Posterior cingulate gyrus (tissue), 11 donors: ENCODE measurements at regions not wholly inside any gene's neighbourhood (a gene's known extent, or its start where the extent isn't known, plus 50 kb on each side); places are given as distances from the start of the nearest gene placed in this dataset.
"Not testable (repeated sequence)": the region's sequence is repeated elsewhere in the genome, so short reads cannot be mapped to it uniquely, and the experiment has no call there.

Experiments
- DNase-seq, 10 donors: peaks; one replicate each; pipeline versions ENCODE4 v3.0.0 to v3.0.0-alpha.2; 2020 to 2021; ENCODE audit warnings: mixed read lengths in 3 of 10
- intact Hi-C: fragments of 100-400 bp; cut with DNase I; formaldehyde crosslinking; loops from one replicate; pipeline ENCODE4 v1.15.1; 2023

- intact Hi-C loops = no loop called here
- DNase-seq = no peak
Measured at GRCh38 chr10:30199376-30200016, 140.1 kb upstream of the JCAD start.

GRCh38 chr10:30197186-30197585 lies 137.8 kb upstream of the JCAD start:
- no peak for DNase-seq
- intact Hi-C loops = no loop called here

- DNase-seq, intact Hi-C loops: not testable (repeated sequence)
Measured at GRCh38 chr10:30196559-30196958, 137.2 kb upstream of the JCAD start.

- intact Hi-C loops = no loop called here
Measured at GRCh38 chr10:30192846-30193608, 133.6 kb upstream of the JCAD start.

GRCh38 chr10:30190577-30191552 lies 131.5 kb upstream of the JCAD start:
- intact Hi-C loops = no loop called here
- no peak for DNase-seq

More at GRCh38 chr10:30192846-30193608, 133.6 kb upstream of the JCAD start:
- no peak for DNase-seq

GRCh38 chr10:30189238-30189580 lies 129.8 kb upstream of the JCAD start:
- DNase-seq = no peak
- intact Hi-C loops = no loop called here

GRCh38 chr10:30188556-30189237 lies 129.3 kb upstream of the JCAD start:
- no peak for DNase-seq
- intact Hi-C loops = no loop called here

GRCh38 chr10:30188101-30188500 lies 128.7 kb upstream of the JCAD start:
- intact Hi-C loops = no loop called here
- no peak for DNase-seq

GRCh38 chr10:30187010-30187409 lies 127.6 kb upstream of the JCAD start:
- intact Hi-C loops = no loop called here
- no peak for DNase-seq

- intact Hi-C loops = no loop called here
Measured at GRCh38 chr10:30186371-30186875, 127.0 kb upstream of the JCAD start.

GRCh38 chr10:30185916-30186315 lies 126.5 kb upstream of the JCAD start:
- no peak for DNase-seq
- intact Hi-C loops = no loop called here

More at GRCh38 chr10:30186371-30186875, 127.0 kb upstream of the JCAD start:
- no peak for DNase-seq

GRCh38 chr10:30185341-30185740 lies 126.0 kb upstream of the JCAD start:
- no peak for DNase-seq
- intact Hi-C loops = no loop called here

- DNase-seq = no peak
- intact Hi-C loops = no loop called here
Measured at GRCh38 chr10:30184397-30185033, 125.1 kb upstream of the JCAD start.

- no peak for DNase-seq
- intact Hi-C loops = no loop called here
Measured at GRCh38 chr10:30183055-30183402, 123.6 kb upstream of the JCAD start.

- DNase-seq = no peak
- intact Hi-C loops = no loop called here
Measured at GRCh38 chr10:30182191-30183054, 123.0 kb upstream of the JCAD start.

- intact Hi-C loops = no loop called here
Measured at GRCh38 chr10:30178356-30178964, 119.1 kb upstream of the JCAD start.

GRCh38 chr10:30176776-30177533 lies 117.6 kb upstream of the JCAD start:
- intact Hi-C loops = no loop called here
- no peak for DNase-seq

More at GRCh38 chr10:30178356-30178964, 119.1 kb upstream of the JCAD start:
- DNase-seq = no peak

GRCh38 chr10:30176182-30176581 lies 116.8 kb upstream of the JCAD start:
- intact Hi-C loops = no loop called here
- DNase-seq = no peak
